Endothelial cell of umbilical vein (primary cell): ENCODE measurements at regions not wholly inside any gene's neighbourhood (a gene's known extent, or its start where the extent isn't known, plus 50 kb on each side); places are given as distances from the start of the nearest gene placed in this dataset.

Source experiments
- BruUV-seq: library from RNA; stranded (reverse); fragments of 400-500 nt; replicated peaks from 2 replicates; lab custom pipeline; 2021; lab: Mats Ljungman, UMichigan
- CTCF ChIA-PET: fragments of 300-600, 350-600 bp; sonication (Branson Sonifier 250); formaldehyde crosslinking; loops from one replicate; lab custom pipeline; 2021; ENCODE audit warnings: antibody characterized with exemption, inconsistent platforms; lab: Charles Lee
- POLR2A ChIA-PET: fragments of 300-600, 350-600 bp; sonication (Branson Sonifier 250); formaldehyde crosslinking; loops from one replicate; lab custom pipeline; 2021; ENCODE audit warnings: antibody characterized with exemption, inconsistent platforms; lab: Charles Lee
- DNase-seq: peaks from one replicate; pipeline ENCODE4 v3.0.0-alpha.2; 2011; ENCODE audit warnings: low read depth, low spot score
- FAIRE-seq: peaks from 2 replicates; lab custom pipeline; 2011; peaks lifted over from hg19 to GRCh38; lab: Jason Lieb, UNC
- H2AFZ ChIP-seq: 2 replicates; pipeline ENCODE4 v1.6.0; 2012; ENCODE audit warnings: low read depth, low read length, control low read depth, inconsistent platforms
- H3K27ac ChIP-seq: 2 replicates; pipeline ENCODE4 v1.5.1; 2011; ENCODE audit warnings: low read depth, mild to moderate bottlenecking, control low read depth, low read length, moderate library complexity; ENCODE audit not compliant: insufficient read depth
- H3K27me3 ChIP-seq, 2 experiments: 2 replicates each; pipeline versions ENCODE4 v1.6.0 to v1.6.1; 2011; ENCODE audit warnings: low read length in 2 of 2, mixed read lengths in 1 of 2; ENCODE audit not compliant: control insufficient read depth in 2 of 2, insufficient read depth in 2 of 2
- H3K36me3 ChIP-seq, 2 experiments: 2 replicates in 1 of 2; 3 replicates in 1 of 2; pipeline ENCODE4 v1.5.1; 2011; ENCODE audit warnings: low read length in 2 of 2, mild to moderate bottlenecking in 1 of 2, moderate library complexity in 1 of 2; ENCODE audit not compliant: control insufficient read depth in 2 of 2, insufficient read depth in 2 of 2; ENCODE audit errors: extremely low read depth in 1 of 2
- H3K4me1 ChIP-seq: 3 replicates; pipeline ENCODE4 v1.5.1; 2011; ENCODE audit warnings: mild to moderate bottlenecking, low read length; ENCODE audit not compliant: control insufficient read depth, insufficient read depth; ENCODE audit errors: extremely low read depth
- H3K4me2 ChIP-seq: 2 replicates; pipeline ENCODE4 v1.6.1; 2011; ENCODE audit warnings: low read length, control low read depth, mixed read lengths; ENCODE audit not compliant: insufficient read depth
- H3K4me3 ChIP-seq, 3 experiments: fragments of 200-600 bp in 1 of 3; sonication (generic), shearing (Covaris generic) in 1 of 3; replicated peaks in 1 of 3; 2 replicates each; pipeline ENCODE4 v1.5.1; 2011 to 2016; ENCODE audit warnings: control low read depth in 3 of 3, low read length in 3 of 3, mild to moderate bottlenecking in 2 of 3, inconsistent platforms in 1 of 3, low read depth in 1 of 3, moderate library complexity in 1 of 3; ENCODE audit not compliant: insufficient read depth in 1 of 3
- H3K79me2 ChIP-seq: 2 replicates; pipeline ENCODE4 v1.6.0; 2012; ENCODE audit warnings: low read length, inconsistent platforms; ENCODE audit not compliant: control insufficient read depth, insufficient read depth
- H3K9ac ChIP-seq: replicated peaks from 2 replicates; pipeline ENCODE3; 2011; ENCODE audit warnings: low read length, control low read depth; ENCODE audit not compliant: insufficient read depth; ENCODE audit errors: extremely low read depth
- H3K9me1 ChIP-seq: replicated peaks from 3 replicates; pipeline ENCODE4 v1.6.0; 2011; ENCODE audit warnings: mild to moderate bottlenecking, low read length; ENCODE audit not compliant: control insufficient read depth, insufficient read depth; ENCODE audit errors: extremely low read depth
- H3K9me3 ChIP-seq: replicated peaks from 2 replicates; pipeline ENCODE4 v1.5.1; 2012; ENCODE audit warnings: low read length, inconsistent platforms; ENCODE audit not compliant: control insufficient read depth, insufficient read depth
- H4K20me1 ChIP-seq: replicated peaks from 2 replicates; pipeline ENCODE3; 2011; ENCODE audit warnings: mild to moderate bottlenecking, low read length; ENCODE audit not compliant: control insufficient read depth, insufficient read depth; ENCODE audit errors: extremely low read depth
- CTCF ChIP-seq, 2 donors: IDR thresholded peaks; 1 replicate in 1 of 2; 2 replicates in 1 of 2; pipeline ENCODE4 v1.5.1; 2011; ENCODE audit warnings: low read length in 2 of 2, mild to moderate bottlenecking in 2 of 2, moderate library complexity in 2 of 2, control low read depth in 1 of 2, inconsistent platforms in 1 of 2, low read depth in 1 of 2; ENCODE audit not compliant: insufficient read depth in 1 of 2; ENCODE audit errors: extremely low read depth in 1 of 2
- EZH2 ChIP-seq: IDR thresholded peaks from 2 replicates; pipeline ENCODE4 v1.6.1; 2012; ENCODE audit warnings: borderline replicate concordance, low read depth, mild to moderate bottlenecking, moderate library complexity, low read length, inconsistent platforms; ENCODE audit not compliant: severe bottlenecking
- GATA2 ChIP-seq: IDR thresholded peaks from 2 replicates; pipeline ENCODE4 v1.7.0; 2011; ENCODE audit warnings: low read depth, mild to moderate bottlenecking, moderate library complexity, mixed read lengths, low read length; ENCODE audit not compliant: insufficient read length, insufficient read depth
- JUN ChIP-seq: IDR thresholded peaks from 2 replicates; pipeline ENCODE4 v1.6.1; 2011; ENCODE audit warnings: borderline replicate concordance, low read depth; ENCODE audit not compliant: insufficient read length, insufficient read depth
- MAX ChIP-seq: IDR thresholded peaks from 2 replicates; pipeline ENCODE4 v1.6.1; 2011; ENCODE audit not compliant: insufficient read depth, insufficient read length
- MYC ChIP-seq: IDR thresholded peaks from one replicate; pipeline ENCODE4 v1.6.1; 2011; ENCODE audit warnings: mild to moderate bottlenecking, low read depth, low read length
- POLR2A ChIP-seq: IDR thresholded peaks from 2 replicates; pipeline ENCODE4 v1.6.1; 2012; ENCODE audit warnings: low read depth, mild to moderate bottlenecking, control low read depth, low read length
- POLR2AphosphoS5 ChIP-seq: IDR thresholded peaks from 2 replicates; pipeline ENCODE4 v1.6.1; 2012; ENCODE audit warnings: low read depth, mild to moderate bottlenecking, control low read depth, low read length, moderate library complexity; ENCODE audit not compliant: insufficient read depth
- dilution Hi-C: fragments of 300-500 bp; cut with MboI; formaldehyde crosslinking; loops from one replicate; pipeline ENCODE4 v1.15.0; 2019; ENCODE audit warnings: low sequenced_read_pairs; ENCODE audit not compliant: extremely low pct_ligation_motif_present
- intact Hi-C: fragments of 100-400 bp; cut with micrococcal nuclease; formaldehyde crosslinking; loops from one replicate; pipeline ENCODE4 v1.10.0; 2022

GRCh38 chr1:230555814-230556213, 86.5 kb upstream of the COG2 start:
- no peaks in the 10 kb centered on the region for H3K79me2 ChIP-seq
- FAIRE-seq, result no peak
- no peak for TF ChIP-seq POLR2A
- no peak for TF ChIP-seq GATA2
- no peak for TF ChIP-seq MYC
- TF ChIP-seq POLR2AphosphoS5, result no peak
- no peak for TF ChIP-seq JUN
- TF ChIP-seq EZH2, result no peak
- no peak for TF ChIP-seq MAX
- no peak for TF ChIP-seq CTCF (IDR thresholded peaks at IDR 0.05; ENCODE audit: extremely low read depth in 1 of 2, insufficient read depth in 1 of 2, low read depth in 1 of 2, low read length in 2 of 2)
- no peaks in the 10 kb centered on the region for H4K20me1 ChIP-seq
- peaks cover 2% of the 10 kb centered on the region for H3K9me3 ChIP-seq
- CTCF ChIA-PET, result no interaction called here
- dilution Hi-C loops, result no loop called here
- POLR2A ChIA-PET, result no interaction called here
- H3K4me1 ChIP-seq, result no peaks in the 10 kb centered on the region
- H3K4me3 ChIP-seq, result no peak overlapping the region
- H3K4me2 ChIP-seq, result no peak overlapping the region
- no TSS peak for BruUV-seq
- intact Hi-C loops, result no loop called here
- H3K27ac ChIP-seq, result no peak overlapping the region
- no peaks in the 10 kb centered on the region for H3K36me3 ChIP-seq
- DNase-seq, result no peak
- H3K9me1 ChIP-seq, result no peaks in the 10 kb centered on the region
- no peak overlapping the region for H2AFZ ChIP-seq
- no peaks in the 10 kb centered on the region for H3K27me3 ChIP-seq
- H3K9ac ChIP-seq, result no peak overlapping the region
